Effector memory CD4-positive, alpha-beta T cell (primary cell): ENCODE measurements at regions not wholly inside any gene's neighbourhood (a gene's known extent, or its start where the extent isn't known, plus 50 kb on each side); places are given as distances from the start of the nearest gene placed in this dataset.
"Not testable (repeated sequence)": the region's sequence is repeated elsewhere in the genome, so short reads cannot be mapped to it uniquely, and the experiment has no call there.

ENCODE experiments used
- DNase-seq, 3 donors: peaks; one replicate each; pipeline ENCODE4 v3.0.0-alpha.2; 2020
- H3K27ac ChIP-seq: 2 replicates; pipeline ENCODE4 v1.7.0; 2013; ENCODE audit warnings: mild to moderate bottlenecking, low read length, moderate library complexity; ENCODE audit not compliant: insufficient read depth, poor library complexity, severe bottlenecking
- H3K27me3 ChIP-seq: replicated peaks from 2 replicates; pipeline ENCODE4 v1.7.0; 2013; ENCODE audit warnings: mild to moderate bottlenecking, low read length; ENCODE audit not compliant: insufficient read depth, control insufficient read depth, poor library complexity, severe bottlenecking
- H3K36me3 ChIP-seq: 2 replicates; pipeline ENCODE4 v1.7.0; 2013; ENCODE audit warnings: mild to moderate bottlenecking, low read length, moderate library complexity; ENCODE audit not compliant: control insufficient read depth, insufficient read depth
- H3K4me1 ChIP-seq: 2 replicates; pipeline ENCODE4 v1.7.0; 2013; ENCODE audit warnings: low read length, mild to moderate bottlenecking; ENCODE audit not compliant: control insufficient read depth, insufficient read depth, poor library complexity, severe bottlenecking
- H3K4me3 ChIP-seq: 2 replicates; pipeline ENCODE4 v1.7.0; 2013; ENCODE audit warnings: low read length, low read depth, mild to moderate bottlenecking; ENCODE audit not compliant: insufficient read depth, poor library complexity, severe bottlenecking
- H3K9me3 ChIP-seq: 2 replicates; pipeline ENCODE4 v1.7.0; 2013; ENCODE audit warnings: mild to moderate bottlenecking, low read length, moderate library complexity; ENCODE audit not compliant: control insufficient read depth

GRCh38 chr5:159518371-159518770, 188.1 kb upstream of the IL12B start:
- H3K4me3 ChIP-seq: no peak overlapping the region
- no peaks in the 10 kb centered on the region for H3K27me3 ChIP-seq
- DNase-seq: no peak
- no peaks in the 10 kb centered on the region for H3K36me3 ChIP-seq
- H3K27ac ChIP-seq: no peak overlapping the region
- H3K4me1 ChIP-seq: no peaks in the 10 kb centered on the region
- no peaks in the 10 kb centered on the region for H3K9me3 ChIP-seq

DNA sequence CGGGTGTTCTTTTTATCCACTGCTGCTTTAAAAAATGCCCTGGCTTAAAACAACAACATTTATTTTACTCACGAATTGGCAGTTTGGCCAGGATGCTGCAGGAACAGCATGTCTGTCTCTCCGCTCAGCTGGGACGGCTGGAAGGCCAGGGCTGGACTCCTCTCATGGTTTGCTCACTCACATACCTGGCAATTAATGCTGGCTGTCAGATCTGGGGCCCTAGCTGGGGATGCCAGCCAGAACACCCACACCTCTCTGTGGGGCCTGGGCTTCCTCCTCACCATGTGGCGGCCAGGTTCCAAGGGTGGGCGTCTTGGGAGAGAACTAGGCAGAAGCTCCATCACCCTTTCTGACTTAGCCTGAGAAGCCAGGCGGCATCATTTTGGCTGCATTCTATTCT, 189.1 kb upstream of the IL12B start:
- no peaks in the 10 kb centered on the region for H3K4me1 ChIP-seq
- H3K27me3 ChIP-seq: no peaks in the 10 kb centered on the region
- no peak for DNase-seq
- no peak overlapping the region for H3K4me3 ChIP-seq
- no peaks in the 10 kb centered on the region for H3K9me3 ChIP-seq
- H3K27ac ChIP-seq: no peak overlapping the region
- H3K36me3 ChIP-seq: no peaks in the 10 kb centered on the region

DNA sequence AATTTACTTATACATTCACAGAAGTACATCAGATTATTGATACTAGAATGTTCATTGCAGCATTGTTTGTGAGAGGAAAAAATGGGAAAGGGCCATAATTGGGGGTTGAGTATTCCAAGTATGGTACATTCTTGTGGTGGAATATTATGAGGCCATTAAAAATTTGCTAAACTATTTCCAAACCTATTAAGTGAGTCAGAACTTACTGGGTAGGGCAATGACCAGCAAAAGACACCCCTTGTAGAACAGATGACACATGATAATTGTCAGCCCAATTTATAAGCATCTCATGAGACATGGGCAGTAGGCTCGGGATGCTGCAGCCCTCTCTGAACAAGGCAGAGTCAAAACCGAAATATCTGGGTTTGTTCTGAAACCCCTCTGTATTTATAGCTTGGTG, 192.6 kb upstream of the IL12B start:
- no peaks in the 10 kb centered on the region for H3K9me3 ChIP-seq
- no peak overlapping the region for H3K27ac ChIP-seq
- no peaks in the 10 kb centered on the region for H3K27me3 ChIP-seq
- no peaks in the 10 kb centered on the region for H3K36me3 ChIP-seq
- H3K4me1 ChIP-seq: no peaks in the 10 kb centered on the region
- no peak overlapping the region for H3K4me3 ChIP-seq
- no peak for DNase-seq

GRCh38 chr5:159524279-159524678, 194.0 kb upstream of the IL12B start:
- not testable (repeated sequence) for H3K27me3 ChIP-seq, H3K4me1 ChIP-seq, H3K4me3 ChIP-seq, H3K9me3 ChIP-seq, H3K27ac ChIP-seq, DNase-seq, H3K36me3 ChIP-seq

DNA sequence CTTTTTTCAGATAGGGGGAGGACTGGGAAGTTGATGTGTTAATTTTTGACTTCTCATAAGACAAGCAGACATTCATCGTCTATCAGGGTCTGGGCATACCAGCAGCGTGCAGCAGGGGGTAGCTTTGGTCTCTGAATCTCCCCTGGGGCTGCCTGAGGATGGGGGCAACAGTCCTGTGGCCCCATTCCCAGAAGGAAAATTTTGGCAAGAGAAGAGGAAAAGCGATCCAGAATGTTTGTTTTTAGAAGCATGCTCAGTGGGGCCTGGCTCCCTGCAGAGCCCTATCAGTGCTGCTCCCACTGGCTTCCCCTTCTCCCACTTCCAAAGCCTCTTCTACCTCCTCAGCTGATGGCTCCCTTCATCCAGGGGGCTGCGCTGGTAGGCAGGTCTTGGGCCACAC, 194.8 kb upstream of the IL12B start:
- Histone ChIP-seq H3K27me3 (no peaks in the 10 kb centered on the region), H3K36me3 (no peaks in the 10 kb centered on the region), H3K4me1 (no peaks in the 10 kb centered on the region), H3K9me3 (no peaks in the 10 kb centered on the region), H3K27ac (no peak overlapping the region), H3K4me3 (no peak overlapping the region)
- no peak for DNase-seq

DNA sequence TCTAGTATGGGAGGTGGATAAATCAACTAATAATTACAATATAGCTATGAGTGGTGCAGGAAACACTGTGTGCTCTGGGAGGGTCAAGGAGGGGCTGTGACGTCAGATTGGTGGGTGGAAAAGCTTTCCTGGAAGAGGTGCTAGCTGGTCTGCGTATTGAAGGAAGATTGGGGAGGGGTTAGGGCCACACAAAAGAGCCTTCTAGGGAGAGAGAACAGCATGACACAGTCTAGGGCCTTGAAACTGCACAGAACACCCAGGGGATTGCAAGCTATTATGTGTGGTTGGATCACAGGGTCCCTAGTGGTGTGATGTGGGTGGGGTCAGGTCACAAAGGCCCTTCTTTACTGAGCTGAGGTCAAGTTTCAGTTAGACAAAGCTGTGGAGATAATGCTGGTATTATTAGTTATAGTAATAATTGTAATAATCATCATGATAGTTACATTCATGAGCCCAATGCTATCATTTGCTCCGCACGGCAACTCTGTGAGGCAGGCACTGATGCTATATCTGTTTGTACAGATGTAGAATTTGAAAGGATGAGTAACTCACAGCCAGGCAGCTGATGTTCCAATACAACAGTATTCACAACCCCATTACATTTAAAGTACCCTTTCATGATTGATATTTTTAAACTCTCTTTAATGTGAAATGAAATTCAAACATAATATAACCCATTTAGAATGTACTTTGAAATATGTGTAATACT, 197.4 kb upstream of the IL12B start:
- Histone ChIP-seq H3K36me3 (no peaks in the 10 kb centered on the region), H3K9me3 (no peaks in the 10 kb centered on the region), H3K4me3 (no peak overlapping the region), H3K4me1 (no peaks in the 10 kb centered on the region), H3K27ac (no peak overlapping the region), H3K27me3 (no peaks in the 10 kb centered on the region)
- DNase-seq: no peak

- H3K4me1 ChIP-seq: no peaks in the 10 kb centered on the region
- no peak for DNase-seq
- H3K4me3 ChIP-seq: no peak overlapping the region
- no peaks in the 10 kb centered on the region for H3K27me3 ChIP-seq
- no peak overlapping the region for H3K27ac ChIP-seq
- no peaks in the 10 kb centered on the region for H3K36me3 ChIP-seq
- H3K9me3 ChIP-seq: no peaks in the 10 kb centered on the region
Observed at GRCh38 chr5:159531554-159532105, 201.3 kb upstream of the IL12B start.

- Histone ChIP-seq H3K27ac (no peak overlapping the region), H3K4me3 (no peak overlapping the region), H3K9me3 (no peaks in the 10 kb centered on the region), H3K36me3 (no peaks in the 10 kb centered on the region), H3K4me1 (no peaks in the 10 kb centered on the region), H3K27me3 (no peaks in the 10 kb centered on the region)
- no peak for DNase-seq
Observed at GRCh38 chr5:159533197-159533596, 202.9 kb upstream of the IL12B start.

- H3K4me1 ChIP-seq: no peaks in the 10 kb centered on the region
- H3K36me3 ChIP-seq: no peaks in the 10 kb centered on the region
- no peak overlapping the region for H3K27ac ChIP-seq
- no peaks in the 10 kb centered on the region for H3K27me3 ChIP-seq
- no peaks in the 10 kb centered on the region for H3K9me3 ChIP-seq
- no peak overlapping the region for H3K4me3 ChIP-seq
- DNase-seq: no peak
Observed at GRCh38 chr5:159536166-159536565, 205.9 kb upstream of the IL12B start.

DNA sequence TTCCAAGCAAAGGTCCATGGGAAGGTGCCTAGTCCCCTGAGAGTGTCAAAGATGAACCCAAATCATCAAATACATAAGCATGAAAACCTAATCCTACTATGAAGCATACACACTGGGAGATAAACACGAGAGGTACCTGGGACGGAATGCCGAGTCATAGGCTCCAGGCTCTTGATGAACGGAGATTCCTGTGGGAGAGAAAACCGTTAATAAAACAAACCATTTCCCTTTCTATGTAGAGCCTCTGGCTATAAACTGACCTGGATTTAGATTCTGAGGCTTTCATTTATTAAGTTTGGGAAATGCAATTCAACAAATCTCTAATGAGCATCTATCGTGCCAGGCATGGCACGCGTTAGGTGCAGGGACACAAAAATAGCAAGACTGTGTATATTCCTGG, 206.4 kb upstream of the IL12B start:
- H3K27ac ChIP-seq: no peak overlapping the region
- no peaks in the 10 kb centered on the region for H3K9me3 ChIP-seq
- no peaks in the 10 kb centered on the region for H3K4me1 ChIP-seq
- no peak overlapping the region for H3K4me3 ChIP-seq
- no peaks in the 10 kb centered on the region for H3K27me3 ChIP-seq
- no peaks in the 10 kb centered on the region for H3K36me3 ChIP-seq
- DNase-seq: no peak
